EL (cell line): ENCODE measurements at regions not wholly inside any gene's neighbourhood (a gene's known extent, or its start where the extent isn't known, plus 50 kb on each side); places are given as distances from the start of the nearest gene placed in this dataset.
"Not testable (repeated sequence)": the region's sequence is repeated elsewhere in the genome, so short reads cannot be mapped to it uniquely, and the experiment has no call there.

Experiments
- DNase-seq: peaks from one replicate; pipeline ENCODE4 v3.0.0-alpha.2; 2016

GRCh38 chr4:62622089-62622488, 1422.0 kb downstream of the ADGRL3 start:
- DNase-seq = no peak

- no peak for DNase-seq
Observed at GRCh38 chr4:62619971-62620370, 1419.8 kb downstream of the ADGRL3 start.

GRCh38 chr4:62618042-62618441, 1417.9 kb downstream of the ADGRL3 start:
- DNase-seq = no peak

- DNase-seq = no peak
Observed at GRCh38 chr4:62601737-62602136, 1401.6 kb downstream of the ADGRL3 start.

GRCh38 chr4:62595265-62595664, 1395.1 kb downstream of the ADGRL3 start:
- DNase-seq = not testable (repeated sequence)

GRCh38 chr4:62591756-62592155, 1391.6 kb downstream of the ADGRL3 start:
- DNase-seq = no peak

- DNase-seq = no peak
Observed at GRCh38 chr4:62588671-62589070, 1388.5 kb downstream of the ADGRL3 start.

GRCh38 chr4:62571494-62571893, 1371.4 kb downstream of the ADGRL3 start:
- no peak for DNase-seq

- DNase-seq = no peak
Observed at GRCh38 chr4:62560858-62561257, 1360.7 kb downstream of the ADGRL3 start.

GRCh38 chr4:62550121-62550520, 1350.0 kb downstream of the ADGRL3 start:
- no peak for DNase-seq

- no peak for DNase-seq
Observed at GRCh38 chr4:62549601-62550000, 1349.5 kb downstream of the ADGRL3 start.

- DNase-seq = no peak
Observed at GRCh38 chr4:62548765-62549164, 1348.6 kb downstream of the ADGRL3 start.

- no peak for DNase-seq
Observed at GRCh38 chr4:62548108-62548524, 1348.0 kb downstream of the ADGRL3 start.

- DNase-seq = no peak
Observed at GRCh38 chr4:62544428-62544827, 1344.3 kb downstream of the ADGRL3 start.

- no peak for DNase-seq
Observed at GRCh38 chr4:62543002-62543401, 1342.9 kb downstream of the ADGRL3 start.

- no peak for DNase-seq
Observed at GRCh38 chr4:62533573-62533972, 1333.4 kb downstream of the ADGRL3 start.

- DNase-seq = no peak
Observed at GRCh38 chr4:62531731-62532130, 1331.6 kb downstream of the ADGRL3 start.

GRCh38 chr4:62531264-62531663, 1331.1 kb downstream of the ADGRL3 start:
- no peak for DNase-seq

GRCh38 chr4:62528874-62529273, 1328.7 kb downstream of the ADGRL3 start:
- DNase-seq = no peak

- DNase-seq = no peak
Observed at GRCh38 chr4:62526671-62527070, 1326.5 kb downstream of the ADGRL3 start.

- DNase-seq = no peak
Observed at GRCh38 chr4:62523256-62523655, 1323.1 kb downstream of the ADGRL3 start.

- DNase-seq = no peak
Observed at GRCh38 chr4:62522273-62522672, 1322.1 kb downstream of the ADGRL3 start.

- DNase-seq = no peak
Observed at GRCh38 chr4:62517716-62518115, 1317.6 kb downstream of the ADGRL3 start.

- DNase-seq = no peak
Observed at GRCh38 chr4:62513306-62513705, 1313.2 kb downstream of the ADGRL3 start.

- no peak for DNase-seq
Observed at GRCh38 chr4:62512271-62512670, 1312.1 kb downstream of the ADGRL3 start.

GRCh38 chr4:62510228-62510627, 1310.1 kb downstream of the ADGRL3 start:
- DNase-seq = no peak
